ENCODE measurements at regions not wholly inside any gene's neighbourhood (a gene's known extent, or its start where the extent isn't known, plus 50 kb on each side); places are given as distances from the start of the nearest gene placed in this dataset.

GRCh38 chr16:72705801-72706200 is 342.1 kb downstream of the ZFHX3 start:
- TF ChIP-seq EZH2 (IDR thresholded peaks at IDR 0.05; ENCODE audit: low read length, unreplicated experiment) = no peak
- TF ChIP-seq, protein P1, sequence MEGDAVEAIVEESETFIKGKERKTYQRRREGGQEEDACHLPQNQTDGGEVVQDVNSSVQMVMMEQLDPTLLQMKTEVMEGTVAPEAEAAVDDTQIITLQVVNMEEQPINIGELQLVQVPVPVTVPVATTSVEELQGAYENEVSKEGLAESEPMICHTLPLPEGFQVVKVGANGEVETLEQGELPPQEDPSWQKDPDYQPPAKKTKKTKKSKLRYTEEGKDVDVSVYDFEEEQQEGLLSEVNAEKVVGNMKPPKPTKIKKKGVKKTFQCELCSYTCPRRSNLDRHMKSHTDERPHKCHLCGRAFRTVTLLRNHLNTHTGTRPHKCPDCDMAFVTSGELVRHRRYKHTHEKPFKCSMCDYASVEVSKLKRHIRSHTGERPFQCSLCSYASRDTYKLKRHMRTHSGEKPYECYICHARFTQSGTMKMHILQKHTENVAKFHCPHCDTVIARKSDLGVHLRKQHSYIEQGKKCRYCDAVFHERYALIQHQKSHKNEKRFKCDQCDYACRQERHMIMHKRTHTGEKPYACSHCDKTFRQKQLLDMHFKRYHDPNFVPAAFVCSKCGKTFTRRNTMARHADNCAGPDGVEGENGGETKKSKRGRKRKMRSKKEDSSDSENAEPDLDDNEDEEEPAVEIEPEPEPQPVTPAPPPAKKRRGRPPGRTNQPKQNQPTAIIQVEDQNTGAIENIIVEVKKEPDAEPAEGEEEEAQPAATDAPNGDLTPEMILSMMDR (conservative IDR thresholded peaks at IDR 0.05; ENCODE audit: low read depth, low read length) = no peak
